H1 (cell line): ENCODE measurements at regions not wholly inside any gene's neighbourhood (a gene's known extent, or its start where the extent isn't known, plus 50 kb on each side); places are given as distances from the start of the nearest gene placed in this dataset.
A peak's percentile ranks its signal among the peaks of the same experiment; 100 is the strongest.

Source experiments
- CTCF ChIA-PET: fragments of 300-600 bp; sonication (Branson Sonifier 250); formaldehyde crosslinking; loops from one replicate; lab custom pipeline; 2021; ENCODE audit not compliant: partially characterized antibody; lab: Charles Lee
- POLR2A ChIA-PET: fragments of 300-600 bp; sonication (Branson Sonifier 250); formaldehyde crosslinking; loops from one replicate; lab custom pipeline; 2021; ENCODE audit warnings: inconsistent platforms; ENCODE audit not compliant: partially characterized antibody; lab: Charles Lee
- DNase-seq, 2 experiments: peaks; one replicate each; pipeline versions ENCODE4 v3.0.0 to v3.0.0-alpha.2; 2010 to 2022; ENCODE audit warnings: low spot score in 2 of 2, low read depth in 1 of 2, mixed read lengths in 1 of 2
- FAIRE-seq: peaks from 2 replicates; lab custom pipeline; 2011; peaks lifted over from hg19 to GRCh38; lab: Jason Lieb, UNC
- H2AFZ ChIP-seq: 2 replicates; pipeline ENCODE4 v1.8.1; 2012; ENCODE audit warnings: low read length, inconsistent platforms
- H2AK5ac ChIP-seq: 2 replicates; pipeline ENCODE4 v1.6.1; 2013; ENCODE audit warnings: low read depth, low read length
- H2BK120ac ChIP-seq: replicated peaks from 2 replicates; pipeline ENCODE3; 2013; ENCODE audit warnings: low read depth, low read length, inconsistent platforms
- H2BK12ac ChIP-seq: 2 replicates; pipeline ENCODE4 v1.6.1; 2013; ENCODE audit warnings: low read depth, low read length
- H2BK15ac ChIP-seq: 2 replicates; pipeline ENCODE4 v1.6.1; 2013; ENCODE audit warnings: low read length
- H2BK20ac ChIP-seq: 2 replicates; pipeline ENCODE4 v1.6.1; 2013; ENCODE audit warnings: low read length
- H2BK5ac ChIP-seq: 2 replicates; pipeline ENCODE4 v1.6.1; 2013; ENCODE audit warnings: low read depth, low read length
- H3K14ac ChIP-seq: 2 replicates; pipeline ENCODE4 v1.6.1; 2013; ENCODE audit warnings: inconsistent platforms; ENCODE audit not compliant: insufficient read length
- H3K18ac ChIP-seq: 2 replicates; pipeline ENCODE4 v1.6.1; 2013; ENCODE audit warnings: low read length; ENCODE audit errors: extremely low read depth
- H3K23ac ChIP-seq: 2 replicates; pipeline ENCODE4 v1.6.1; 2013; ENCODE audit warnings: inconsistent platforms; ENCODE audit not compliant: insufficient read length
- H3K23me2 ChIP-seq: 2 replicates; pipeline ENCODE4 v1.6.1; 2013; ENCODE audit warnings: low read depth, low read length
- H3K27ac ChIP-seq: 2 replicates; pipeline ENCODE4 v1.6.1; 2011; ENCODE audit warnings: low read depth, low read length, inconsistent platforms
- H3K27me3 ChIP-seq, 4 experiments: replicated peaks in 1 of 4; 1 replicate in 1 of 4; 2 replicates in 3 of 4; pipeline versions ENCODE4 v1.6.1 to v1.8.1; 2011 to 2013; ENCODE audit warnings: low read length in 3 of 4, mild to moderate bottlenecking in 3 of 4, inconsistent platforms in 2 of 4, mixed read lengths in 2 of 4, moderate library complexity in 1 of 4; ENCODE audit not compliant: control insufficient read depth in 3 of 4, insufficient read depth in 3 of 4; ENCODE audit errors: extremely low read depth in 1 of 4
- H3K36me3 ChIP-seq, 4 experiments: 2 replicates each; pipeline versions ENCODE4 v1.6.1 to v1.8.1; 2011 to 2013; ENCODE audit warnings: mild to moderate bottlenecking in 4 of 4, low read length in 3 of 4, moderate library complexity in 2 of 4, control low read depth in 1 of 4, inconsistent platforms in 1 of 4; ENCODE audit not compliant: insufficient read depth in 4 of 4, control insufficient read depth in 2 of 4
- H3K4ac ChIP-seq: replicated peaks from 2 replicates; pipeline ENCODE3; 2013; ENCODE audit warnings: low read length, low read depth, mixed read lengths, inconsistent platforms; ENCODE audit not compliant: insufficient read length
- H3K4me1 ChIP-seq, 4 experiments: replicated peaks in 1 of 4; 1 replicate in 1 of 4; 2 replicates in 3 of 4; pipeline versions ENCODE4 v1.6.1 to v1.8.1; 2011 to 2013; ENCODE audit warnings: low read length in 3 of 4, inconsistent platforms in 2 of 4, mixed read lengths in 1 of 4; ENCODE audit not compliant: insufficient read depth in 4 of 4, control insufficient read depth in 3 of 4
- H3K4me2 ChIP-seq, 2 experiments: 2 replicates each; pipeline versions ENCODE4 v1.6.1 to v1.8.1; 2011 to 2013; ENCODE audit warnings: low read depth in 2 of 2, low read length in 2 of 2, control low read depth in 1 of 2, inconsistent platforms in 1 of 2, mild to moderate bottlenecking in 1 of 2; ENCODE audit not compliant: insufficient read depth in 1 of 2
- H3K4me3 ChIP-seq, 4 experiments: fragments of 200-600, 300-600 bp in 1 of 4; sonication (generic), shearing (Covaris generic), sonication (Bioruptor Twin) in 1 of 4; 2 replicates each; pipeline versions ENCODE4 v1.5.1 to v1.8.1; 2011 to 2016; ENCODE audit warnings: low read length in 4 of 4, low read depth in 3 of 4, control low read depth in 2 of 4, inconsistent platforms in 2 of 4, mild to moderate bottlenecking in 2 of 4, mixed read lengths in 1 of 4, moderate library complexity in 1 of 4; ENCODE audit not compliant: insufficient read depth in 2 of 4; ENCODE audit errors: extremely low read depth in 1 of 4
- H3K56ac ChIP-seq: replicated peaks from 2 replicates; pipeline ENCODE3; 2013; ENCODE audit warnings: low read depth, mild to moderate bottlenecking, mixed read lengths, low read length, inconsistent platforms; ENCODE audit not compliant: insufficient read length
- H3K79me1 ChIP-seq: 2 replicates; pipeline ENCODE4 v1.6.1; 2013; ENCODE audit warnings: low read depth, low read length, control low read depth
- H3K79me2 ChIP-seq, 2 experiments: 2 replicates each; pipeline versions ENCODE4 v1.6.1 to v1.8.1; 2012 to 2013; ENCODE audit warnings: low read length in 2 of 2, mild to moderate bottlenecking in 2 of 2, inconsistent platforms in 1 of 2; ENCODE audit not compliant: insufficient read depth in 2 of 2, control insufficient read depth in 1 of 2
- H3K9ac ChIP-seq, 4 experiments: replicated peaks in 1 of 4; 1 replicate in 1 of 4; 2 replicates in 3 of 4; pipeline versions ENCODE4 v1.6.1 to v1.8.1; 2011 to 2013; ENCODE audit warnings: low read depth in 3 of 4, low read length in 3 of 4, control low read depth in 2 of 4, mild to moderate bottlenecking in 2 of 4, moderate library complexity in 2 of 4, inconsistent platforms in 1 of 4; ENCODE audit errors: extremely low read depth in 1 of 4
- H3K9me3 ChIP-seq, 2 experiments: 2 replicates each; pipeline versions ENCODE4 v1.6.1 to v1.8.1; 2012 to 2013; ENCODE audit warnings: mild to moderate bottlenecking in 2 of 2, moderate library complexity in 2 of 2, control low read depth in 1 of 2, inconsistent platforms in 1 of 2, low read depth in 1 of 2, low read length in 1 of 2, mixed read lengths in 1 of 2; ENCODE audit not compliant: insufficient read depth in 2 of 2
- H4K20me1 ChIP-seq, 2 experiments: replicated peaks in 1 of 2; 2 replicates each; pipeline versions ENCODE3 to v1.8.1; 2011 to 2013; ENCODE audit warnings: inconsistent platforms in 2 of 2, low read length in 2 of 2, mild to moderate bottlenecking in 1 of 2; ENCODE audit not compliant: insufficient read depth in 2 of 2, control insufficient read depth in 1 of 2
- H4K5ac ChIP-seq: 2 replicates; pipeline ENCODE4 v1.6.1; 2013; ENCODE audit warnings: low read length, low read depth, mixed read lengths, inconsistent platforms; ENCODE audit not compliant: insufficient read length
- H4K8ac ChIP-seq: 2 replicates; pipeline ENCODE4 v1.8.0; 2013; ENCODE audit warnings: mild to moderate bottlenecking, moderate library complexity, low read length, inconsistent platforms; ENCODE audit not compliant: insufficient read depth; ENCODE audit errors: extremely low read depth
- H4K91ac ChIP-seq: replicated peaks from 2 replicates; pipeline ENCODE3; 2013; ENCODE audit warnings: low read length, mixed read lengths, inconsistent platforms; ENCODE audit not compliant: insufficient read length
- BACH1 ChIP-seq: IDR thresholded peaks from 2 replicates; pipeline ENCODE4 v1.6.1; 2012; ENCODE audit warnings: low read length, improper control_type of control experiment
- KDM4A ChIP-seq: IDR thresholded peaks from one replicate; pipeline ENCODE4 v1.7.1; 2012; ENCODE audit warnings: low read depth, mild to moderate bottlenecking, moderate library complexity, low read length, inconsistent platforms; ENCODE audit not compliant: severe bottlenecking
- POLR2A ChIP-seq, 2 experiments: IDR thresholded peaks; 1 replicate in 1 of 2; 2 replicates in 1 of 2; pipeline ENCODE4 v1.6.1; 2011; ENCODE audit warnings: low read depth in 2 of 2, low read length in 2 of 2, mild to moderate bottlenecking in 2 of 2; ENCODE audit errors: control extremely low read depth in 1 of 2
- RBBP5 ChIP-seq: IDR thresholded peaks from 2 replicates; pipeline ENCODE4 v1.7.1; 2012; ENCODE audit warnings: low read depth, mild to moderate bottlenecking, inconsistent platforms, low read length, moderate library complexity, borderline replicate concordance
- TAF1 ChIP-seq: IDR thresholded peaks from 2 replicates; pipeline ENCODE4 v1.6.1; 2011; ENCODE audit warnings: mild to moderate bottlenecking, low read depth, low read length
- TEAD4 ChIP-seq: IDR thresholded peaks from 2 replicates; pipeline ENCODE4 v1.6.1; 2012; ENCODE audit warnings: low read depth, low read length, inconsistent platforms, mixed read lengths
- ZNF274 ChIP-seq: IDR thresholded peaks from 2 replicates; pipeline ENCODE4 v1.7.0; 2012; ENCODE audit warnings: low read length, borderline replicate concordance; ENCODE audit errors: extremely low read depth
- WGBS, 2 experiments: shearing (Covaris generic) in 1 of 2; methylation state at CpG; one replicate each; pipeline versions ENCODE4 v1.1.6 to v1.1.7; 2013 to 2015; ENCODE audit warnings: low lambda C conversion rate in 2 of 2, mixed read lengths in 2 of 2, inconsistent platforms in 1 of 2, low coverage in 1 of 2, missing lambda C conversion rate in 1 of 2; ENCODE audit not compliant: insufficient replicate concordance in 2 of 2, insufficient coverage in 1 of 2, insufficient read length in 1 of 2; ENCODE audit errors: extremely low coverage in 1 of 2, missing lambda C conversion rate in 1 of 2; 5-methylcytosine and 5-hydroxymethylcytosine counted together

GRCh38 chr10:37701781-37702493, 155.5 kb downstream of the ZNF248 start:
- peak in 1 of 2 experiments; percentile 39 for DNase-seq
- no peak overlapping the region for H2BK120ac ChIP-seq
- H3K79me2 ChIP-seq: no peaks in the 10 kb centered on the region
- ChIA-PET CTCF (no interaction called here), POLR2A (no interaction called here)
- H3K4me2 ChIP-seq: no peak overlapping the region
- WGBS, 2 experiments: 92% methylated on average over 15 of the region's 16 CpGs; no CpG with 5 or more reads in 1 of the 2 experiments
- no peak overlapping the region for H2AK5ac ChIP-seq
- no peak overlapping the region for H3K27ac ChIP-seq
- no peak overlapping the region for H2BK20ac ChIP-seq
- no peak overlapping the region for H2AFZ ChIP-seq
- FAIRE-seq: no peak
- no peak overlapping the region for H3K23ac ChIP-seq
- no peak overlapping the region for H2BK15ac ChIP-seq
- no peaks in the 10 kb centered on the region for H3K23me2 ChIP-seq
- no peak overlapping the region for H4K5ac ChIP-seq
- no peak overlapping the region for H3K56ac ChIP-seq
- no peak overlapping the region for H3K14ac ChIP-seq
- H2BK12ac ChIP-seq: no peak overlapping the region
- no peaks in the 10 kb centered on the region for H4K20me1 ChIP-seq
- no peak overlapping the region for H3K9ac ChIP-seq
- H3K4ac ChIP-seq: no peak overlapping the region
- H3K4me3 ChIP-seq: no peak overlapping the region
- H3K4me1 ChIP-seq: no peaks in the 10 kb centered on the region
- H3K27me3 ChIP-seq: no peaks in the 10 kb centered on the region
- no peak overlapping the region for H4K91ac ChIP-seq
- H3K36me3 ChIP-seq: no peaks in the 10 kb centered on the region
- no peaks in the 10 kb centered on the region for H3K79me1 ChIP-seq
- H3K9me3 ChIP-seq: peaks cover 48 to 77% of the 10 kb centered on the region in 2 experiments
- H3K18ac ChIP-seq: no peak overlapping the region
- TF ChIP-seq TEAD4 (no peak), TAF1 (no peak), BACH1 (no peak), KDM4A (no peak), ZNF274 (no peak), POLR2A (IDR thresholded peaks at IDR 0.05; ENCODE audit: control extremely low read depth in 1 of 2, low read depth in 2 of 2, low read length in 2 of 2) (no peak), RBBP5 (no peak)
- no peak overlapping the region for H2BK5ac ChIP-seq
- peak overlapping the region; percentile 14; the same call in 1 of the 2 replicates for H4K8ac ChIP-seq
